ENCODE measurements at regions not wholly inside any gene's neighbourhood (a gene's known extent, or its start where the extent isn't known, plus 50 kb on each side); places are given as distances from the start of the nearest gene placed in this dataset.

- no peak for TF ChIP-seq EZH2phosphoT487 (IDR thresholded peaks at IDR 0.05; ENCODE audit: borderline replicate concordance, low read depth, low read length)
- no peak for TF ChIP-seq CTCF (conservative IDR thresholded peaks at IDR 0.05; ENCODE audit: low read length)
These were observed 90.3 kb upstream of the UBL3 start for GRCh38 chr13:29940715-29941114.

All from OCI-LY7 (cell line).